HCT116 (cell line): ENCODE measurements at regions not wholly inside any gene's neighbourhood (a gene's known extent, or its start where the extent isn't known, plus 50 kb on each side); places are given as distances from the start of the nearest gene placed in this dataset.

Experiments used
- ATAC-seq: fragments of 200-7000 bp; cut with Tn5 transposase; 2 replicates; pipeline ENCODE4 v1.9.1; 2020; ENCODE audit warnings: mild to moderate bottlenecking, moderate library complexity
- BruUV-seq: library from RNA; stranded (reverse); fragments of 400-500 nt; replicated peaks from 2 replicates; lab custom pipeline; 2021; lab: Mats Ljungman, UMichigan
- CTCF ChIA-PET: fragments of 300-600 bp; sonication (Branson Sonifier 250); formaldehyde crosslinking; loops from one replicate; lab custom pipeline; 2021; ENCODE audit warnings: antibody characterized with exemption; lab: Charles Lee
- POLR2A ChIA-PET: fragments of 300-600, 350-600 bp; sonication (Branson Sonifier 250); formaldehyde crosslinking; loops from one replicate; lab custom pipeline; 2021; ENCODE audit warnings: antibody characterized with exemption; lab: Charles Lee
- RAD21 ChIA-PET, 2 experiments: fragments of 300-600 bp; sonication (Branson Sonifier 250); formaldehyde crosslinking; loops; one replicate each; lab custom pipeline; 2023; ENCODE audit warnings: low total read pairs in 2 of 2; ENCODE audit not compliant: uncharacterized antibody in 2 of 2, unreplicated experiment in 2 of 2, low non-redundant PET in 1 of 2; lab: Charles Lee
- DNase-seq: peaks from one replicate; pipeline ENCODE4 v3.0.0-alpha.2; 2010; ENCODE audit warnings: low read depth, low spot score
- H2AFZ ChIP-seq: fragments of 200-600 bp; shearing (Covaris generic), sonication (generic); 2 replicates; pipeline ENCODE4 v1.6.1; 2017; ENCODE audit warnings: low read depth, mixed run types, mixed read lengths, antibody characterized with exemption, low read length; ENCODE audit not compliant: poor library complexity, severe bottlenecking
- H3K27ac ChIP-seq: 2 replicates; pipeline ENCODE4 v1.5.1; 2012; ENCODE audit warnings: low read depth, low read length
- H3K27me3 ChIP-seq: fragments of 200-600 bp; sonication (generic); 2 replicates; pipeline ENCODE4 v1.6.1; 2016; ENCODE audit warnings: mixed run types, low read length, mixed read lengths; ENCODE audit not compliant: insufficient read depth
- H3K36me3 ChIP-seq, 2 experiments: fragments of 200-500 bp in 1 of 2; fragments of 200-600 bp in 1 of 2; sonication (Bioruptor generic) in 1 of 2; sonication (generic) in 1 of 2; 2 replicates each; pipeline versions ENCODE4 v1.5.1 to v1.6.1; 2014 to 2016; ENCODE audit warnings: low read length in 2 of 2, inconsistent platforms in 1 of 2, mixed read lengths in 1 of 2, mixed run types in 1 of 2; ENCODE audit not compliant: insufficient read depth in 2 of 2, control insufficient read depth in 1 of 2
- H3K4me1 ChIP-seq, 2 experiments: fragments of 200-600 bp in 1 of 2; sonication (generic) in 1 of 2; 2 replicates each; pipeline versions ENCODE4 v1.5.1 to v1.6.1; 2012 to 2017; ENCODE audit warnings: low read length in 2 of 2, inconsistent platforms in 1 of 2, mild to moderate bottlenecking in 1 of 2, mixed read lengths in 1 of 2, mixed run types in 1 of 2, moderate library complexity in 1 of 2; ENCODE audit not compliant: insufficient read depth in 2 of 2, control insufficient read depth in 1 of 2
- H3K4me2 ChIP-seq: fragments of 200-600 bp; sonication (generic); 2 replicates; pipeline ENCODE4 v1.6.1; 2017; ENCODE audit warnings: mixed run types, low read length, mixed read lengths
- H3K4me3 ChIP-seq, 2 experiments: fragments of 200-600 bp in 1 of 2; sonication (generic) in 1 of 2; replicated peaks in 1 of 2; 2 replicates each; pipeline ENCODE4 v1.5.1; 2011 to 2016; ENCODE audit warnings: low read length in 2 of 2, control low read depth in 1 of 2, low read depth in 1 of 2, mild to moderate bottlenecking in 1 of 2, mixed read lengths in 1 of 2, mixed run types in 1 of 2
- H3K79me2 ChIP-seq: fragments of 200-600 bp; sonication (generic); 2 replicates; pipeline ENCODE4 v1.6.1; 2017; ENCODE audit warnings: mild to moderate bottlenecking, mixed run types, low read length, moderate library complexity, mixed read lengths; ENCODE audit not compliant: insufficient read depth
- H3K9ac ChIP-seq: fragments of 200-600 bp; sonication (generic); 2 replicates; pipeline ENCODE4 v1.6.1; 2016; ENCODE audit warnings: low read length, mixed read lengths
- H3K9me2 ChIP-seq: fragments of 200-600 bp; sonication (generic), shearing (Covaris generic); 2 replicates; pipeline ENCODE4 v1.6.1; 2017; ENCODE audit warnings: mixed run types, mild to moderate bottlenecking, moderate library complexity; ENCODE audit not compliant: insufficient read depth
- H3K9me3 ChIP-seq, 2 experiments: fragments of 200-500 bp in 1 of 2; fragments of 200-600 bp in 1 of 2; sonication (Bioruptor generic) in 1 of 2; sonication (generic) in 1 of 2; 2 replicates each; pipeline ENCODE4 v1.6.1; 2014 to 2017; ENCODE audit warnings: low read length in 2 of 2, mixed read lengths in 2 of 2, inconsistent platforms in 1 of 2, low read depth in 1 of 2, mild to moderate bottlenecking in 1 of 2, mixed run types in 1 of 2, moderate library complexity in 1 of 2; ENCODE audit not compliant: control insufficient read depth in 1 of 2, insufficient read depth in 1 of 2
- H4K20me1 ChIP-seq: fragments of 200-600 bp; sonication (generic), shearing (Covaris generic); 2 replicates; pipeline ENCODE4 v1.6.1; 2017; ENCODE audit warnings: mixed run types, mild to moderate bottlenecking, moderate library complexity; ENCODE audit not compliant: insufficient read depth
- ATF3 ChIP-seq: IDR thresholded peaks from 2 replicates; pipeline ENCODE4 v1.6.1; 2012
- CBX3 ChIP-seq: IDR thresholded peaks from 2 replicates; pipeline ENCODE4 v1.6.1; 2012; ENCODE audit warnings: low read depth
- CTCF ChIP-seq, 3 experiments: fragments of 200-600 bp in 1 of 3; sonication (generic) in 1 of 3; IDR thresholded peaks in 2 of 3; conservative IDR thresholded peaks in 1 of 3; 2 replicates each; pipeline ENCODE4 v1.5.1; 2012 to 2017; ENCODE audit warnings: low read depth in 2 of 3, low read length in 2 of 3, antibody characterized with exemption in 1 of 3, borderline replicate concordance in 1 of 3, control low read depth in 1 of 3, mild to moderate bottlenecking in 1 of 3, mixed read lengths in 1 of 3, mixed run types in 1 of 3, moderate library complexity in 1 of 3; ENCODE audit not compliant: insufficient read depth in 1 of 3
- JUND ChIP-seq: IDR thresholded peaks from 2 replicates; pipeline ENCODE4 v1.6.1; 2012
- MAX ChIP-seq: IDR thresholded peaks from 2 replicates; pipeline ENCODE4 v1.6.1; 2012
- POLR2AphosphoS5 ChIP-seq: IDR thresholded peaks from 2 replicates; pipeline ENCODE4 v1.6.1; 2011; ENCODE audit warnings: mild to moderate bottlenecking, low read depth, low read length, moderate library complexity
- RAD21 ChIP-seq: IDR thresholded peaks from 2 replicates; pipeline ENCODE4 v1.6.1; 2012; ENCODE audit warnings: low read depth, mild to moderate bottlenecking
- REST ChIP-seq: IDR thresholded peaks from 2 replicates; pipeline ENCODE4 v1.6.1; 2012; ENCODE audit warnings: low read depth
- SIN3A ChIP-seq: IDR thresholded peaks from 2 replicates; pipeline ENCODE4 v1.6.1; 2012; ENCODE audit warnings: low read depth
- SRF ChIP-seq: IDR thresholded peaks from 2 replicates; pipeline ENCODE4 v1.6.1; 2012; ENCODE audit warnings: low read depth
- TCF7L2 ChIP-seq: IDR thresholded peaks from 2 replicates; pipeline ENCODE4 v1.7.0; 2011; ENCODE audit warnings: borderline replicate concordance, inconsistent platforms; ENCODE audit not compliant: insufficient read depth, insufficient read length; ENCODE audit errors: extremely low read depth
- YY1 ChIP-seq: IDR thresholded peaks from 2 replicates; pipeline ENCODE4 v1.6.1; 2011; ENCODE audit warnings: low read length, low read depth, moderate library complexity, mild to moderate bottlenecking; ENCODE audit not compliant: insufficient replicate concordance; ENCODE audit errors: extremely low read depth
- ZFX ChIP-seq: fragments of 450-650 bp; IDR thresholded peaks from 2 replicates; pipeline ENCODE4 v1.6.1; 2017
- ZNF274 ChIP-seq: fragments of 200-500 bp; sonication (Bioruptor generic); IDR thresholded peaks from 2 replicates; pipeline ENCODE4 v1.6.1; 2014; ENCODE audit warnings: mild to moderate bottlenecking, low read depth, low read length, inconsistent platforms
- intact Hi-C: fragments of 100-400 bp; cut with micrococcal nuclease; formaldehyde crosslinking; loops from 2 replicates; pipeline ENCODE4 v1.10.0; 2022
- TF ChIP-seq, protein P1 (sequence below): IDR thresholded peaks from 2 replicates; pipeline ENCODE4 v1.6.1; 2011; ENCODE audit warnings: mild to moderate bottlenecking, low read length, moderate library complexity; ENCODE audit not compliant: insufficient replicate concordance; ENCODE audit errors: extremely low read depth

- RAD21 ChIA-PET = no interaction called here
- no peaks in the 10 kb centered on the region for H3K27me3 ChIP-seq
- no peaks in the 10 kb centered on the region for H3K36me3 ChIP-seq
- no peak for TF ChIP-seq JUND
- no peak for TF ChIP-seq ZFX
- no peak for TF ChIP-seq YY1
- no peak for TF ChIP-seq POLR2AphosphoS5
- no peak for TF ChIP-seq ATF3
- no peak for TF ChIP-seq CBX3
- no peak for TF ChIP-seq CTCF (IDR thresholded peaks at IDR 0.05 in 2 of 3, conservative IDR thresholded peaks at IDR 0.05 in 1 of 3; ENCODE audit: borderline replicate concordance in 1 of 3, insufficient read depth in 1 of 3, low read depth in 2 of 3, low read length in 2 of 3)
- no peak for TF ChIP-seq SIN3A
- TF ChIP-seq TCF7L2 = no peak
- TF ChIP-seq, protein P1, sequence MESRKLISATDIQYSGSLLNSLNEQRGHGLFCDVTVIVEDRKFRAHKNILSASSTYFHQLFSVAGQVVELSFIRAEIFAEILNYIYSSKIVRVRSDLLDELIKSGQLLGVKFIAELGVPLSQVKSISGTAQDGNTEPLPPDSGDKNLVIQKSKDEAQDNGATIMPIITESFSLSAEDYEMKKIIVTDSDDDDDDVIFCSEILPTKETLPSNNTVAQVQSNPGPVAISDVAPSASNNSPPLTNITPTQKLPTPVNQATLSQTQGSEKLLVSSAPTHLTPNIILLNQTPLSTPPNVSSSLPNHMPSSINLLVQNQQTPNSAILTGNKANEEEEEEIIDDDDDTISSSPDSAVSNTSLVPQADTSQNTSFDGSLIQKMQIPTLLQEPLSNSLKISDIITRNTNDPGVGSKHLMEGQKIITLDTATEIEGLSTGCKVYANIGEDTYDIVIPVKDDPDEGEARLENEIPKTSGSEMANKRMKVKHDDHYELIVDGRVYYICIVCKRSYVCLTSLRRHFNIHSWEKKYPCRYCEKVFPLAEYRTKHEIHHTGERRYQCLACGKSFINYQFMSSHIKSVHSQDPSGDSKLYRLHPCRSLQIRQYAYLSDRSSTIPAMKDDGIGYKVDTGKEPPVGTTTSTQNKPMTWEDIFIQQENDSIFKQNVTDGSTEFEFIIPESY = no peak
- TF ChIP-seq ZNF274 = no peak
- no peak for TF ChIP-seq SRF
- TF ChIP-seq RAD21 = no peak
- no peak for TF ChIP-seq REST
- no peak for TF ChIP-seq MAX
- ATAC-seq (no peak), DNase-seq (no peak)
- no peak overlapping the region for H3K4me2 ChIP-seq
- no peak overlapping the region for H3K9ac ChIP-seq
- H3K27ac ChIP-seq = no peak overlapping the region
- H3K9me2 ChIP-seq = no peaks in the 10 kb centered on the region
- no peaks in the 10 kb centered on the region for H3K4me1 ChIP-seq
- intact Hi-C loops = no loop called here
- H3K9me3 ChIP-seq = peaks cover 9 to 23% of the 10 kb centered on the region in 2 experiments; a peak in 3 of 4 replicates
- no peak overlapping the region for H3K4me3 ChIP-seq
- no TSS peak for BruUV-seq
- no peak overlapping the region for H2AFZ ChIP-seq
- CTCF ChIA-PET = no interaction called here
- no peaks in the 10 kb centered on the region for H4K20me1 ChIP-seq
- POLR2A ChIA-PET = no interaction called here
- H3K79me2 ChIP-seq = no peaks in the 10 kb centered on the region
Observed at GRCh38 chr21:16644685-16645084, 868.2 kb upstream of the CXADR start.
